ENCODE measurements at regions not wholly inside any gene's neighbourhood (a gene's known extent, or its start where the extent isn't known, plus 50 kb on each side); places are given as distances from the start of the nearest gene placed in this dataset.

DNA sequence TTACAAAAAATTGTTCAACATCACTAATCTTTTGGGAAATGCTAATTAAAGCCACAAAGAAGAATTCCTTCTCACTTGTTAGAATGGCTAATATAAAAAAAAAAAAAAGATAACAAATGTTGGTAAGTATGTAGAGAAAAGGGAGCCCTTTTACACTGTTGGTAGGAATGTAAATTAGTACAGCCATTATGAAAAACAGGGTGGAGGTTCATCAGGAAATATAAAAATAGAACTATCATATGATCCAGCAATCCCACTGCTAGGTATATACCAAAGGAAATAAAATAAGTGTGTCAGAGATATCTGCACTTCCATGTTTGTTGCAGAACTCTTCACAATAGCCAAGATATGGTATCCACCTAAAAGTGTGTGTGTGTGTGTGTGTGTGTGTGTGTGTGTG is 83.5 kb upstream of the RGMB start:
- TF ChIP-seq EZH2phosphoT487 (IDR thresholded peaks at IDR 0.05; ENCODE audit: insufficient read depth, low read depth) = no peak
- no peak for TF ChIP-seq EZH2 (IDR thresholded peaks at IDR 0.05; ENCODE audit: insufficient read depth, poor library complexity, severe bottlenecking)

All from GM23248 (cell line).